ENCODE measurements at regions not wholly inside any gene's neighbourhood (a gene's known extent, or its start where the extent isn't known, plus 50 kb on each side); places are given as distances from the start of the nearest gene placed in this dataset.

GRCh38 chr16:73396556-73396955 lies 348.6 kb upstream of the ZFHX3 start:
- Mint-ChIP-seq H3K9me3 (no peaks in the 10 kb centered on the region), H3K27me3 (no peaks in the 10 kb centered on the region), H3K4me1 (ENCODE audit: unreplicated experiment) (peaks cover 11% of the 10 kb centered on the region), H3K27ac (no peak overlapping the region), H3K4me3 (no peak overlapping the region), H3K36me3 (no peaks in the 10 kb centered on the region)
- no peak for TF ChIP-seq CTCF (conservative IDR thresholded peaks at IDR 0.05)
- no peak for DNase-seq (ENCODE audit: extremely low spot score, unreplicated experiment)

GRCh38 chr16:73390936-73391335 lies 343.0 kb upstream of the ZFHX3 start:
- no peaks in the 10 kb centered on the region for H3K9me3 Mint-ChIP-seq
- H3K27me3 Mint-ChIP-seq: no peaks in the 10 kb centered on the region
- H3K36me3 Mint-ChIP-seq: no peaks in the 10 kb centered on the region
- H3K4me3 Mint-ChIP-seq: no peak overlapping the region
- H3K4me1 Mint-ChIP-seq (ENCODE audit: unreplicated experiment): no peaks in the 10 kb centered on the region
- no peak overlapping the region for H3K27ac Mint-ChIP-seq
- DNase-seq (ENCODE audit: extremely low spot score, unreplicated experiment): no peak
- TF ChIP-seq CTCF (conservative IDR thresholded peaks at IDR 0.05): no peak

GRCh38 chr16:73390491-73390890 lies 342.6 kb upstream of the ZFHX3 start:
- H3K27ac Mint-ChIP-seq: no peak overlapping the region
- no peak for DNase-seq (ENCODE audit: extremely low spot score, unreplicated experiment)
- no peaks in the 10 kb centered on the region for H3K27me3 Mint-ChIP-seq
- no peak for TF ChIP-seq CTCF (conservative IDR thresholded peaks at IDR 0.05)
- H3K4me3 Mint-ChIP-seq: no peak overlapping the region
- no peaks in the 10 kb centered on the region for H3K4me1 Mint-ChIP-seq (ENCODE audit: unreplicated experiment)
- no peaks in the 10 kb centered on the region for H3K36me3 Mint-ChIP-seq
- no peaks in the 10 kb centered on the region for H3K9me3 Mint-ChIP-seq

- no peaks in the 10 kb centered on the region for H3K27me3 Mint-ChIP-seq
- H3K9me3 Mint-ChIP-seq: no peaks in the 10 kb centered on the region
- TF ChIP-seq CTCF (conservative IDR thresholded peaks at IDR 0.05): no peak
These were observed 341.2 kb upstream of the ZFHX3 start for GRCh38 chr16:73389085-73389484.

GRCh38 chr16:73387979-73388378 lies 340.1 kb upstream of the ZFHX3 start:
- Mint-ChIP-seq H3K4me3 (no peak overlapping the region), H3K27ac (no peak overlapping the region), H3K36me3 (no peaks in the 10 kb centered on the region), H3K9me3 (no peaks in the 10 kb centered on the region), H3K4me1 (ENCODE audit: unreplicated experiment) (no peaks in the 10 kb centered on the region), H3K27me3 (no peaks in the 10 kb centered on the region)
- TF ChIP-seq CTCF (conservative IDR thresholded peaks at IDR 0.05): no peak
- DNase-seq (ENCODE audit: extremely low spot score, unreplicated experiment): no peak

More at GRCh38 chr16:73389085-73389484, 341.2 kb upstream of the ZFHX3 start:
- no peak overlapping the region for H3K27ac Mint-ChIP-seq
- no peak for DNase-seq (ENCODE audit: extremely low spot score, unreplicated experiment)
- H3K4me1 Mint-ChIP-seq (ENCODE audit: unreplicated experiment): no peaks in the 10 kb centered on the region
- H3K36me3 Mint-ChIP-seq: no peaks in the 10 kb centered on the region
- no peak overlapping the region for H3K4me3 Mint-ChIP-seq

- Mint-ChIP-seq H3K4me3 (no peak overlapping the region), H3K9me3 (no peaks in the 10 kb centered on the region), H3K27me3 (no peaks in the 10 kb centered on the region), H3K27ac (no peak overlapping the region), H3K4me1 (ENCODE audit: unreplicated experiment) (no peaks in the 10 kb centered on the region), H3K36me3 (no peaks in the 10 kb centered on the region)
- no peak for TF ChIP-seq CTCF (conservative IDR thresholded peaks at IDR 0.05)
- DNase-seq (ENCODE audit: extremely low spot score, unreplicated experiment): no peak
These were observed 337.8 kb upstream of the ZFHX3 start for GRCh38 chr16:73385696-73386095.
